CD4-positive, alpha-beta T cell treated with Interleukin-4 for 1 hour (primary cell): ENCODE measurements at regions not wholly inside any gene's neighbourhood (a gene's known extent, or its start where the extent isn't known, plus 50 kb on each side); places are given as distances from the start of the nearest gene placed in this dataset.
"Not testable (repeated sequence)": the region's sequence is repeated elsewhere in the genome, so short reads cannot be mapped to it uniquely, and the experiment has no call there.

Experiments used
- DNase-seq, 2 donors: peaks; one replicate each; pipeline ENCODE4 v3.0.0-alpha.2; 2020 to 2022

GRCh38 chr20:36082315-36082915 is 72.1 kb upstream of the EPB41L1 start:
- no peak for DNase-seq

DNA sequence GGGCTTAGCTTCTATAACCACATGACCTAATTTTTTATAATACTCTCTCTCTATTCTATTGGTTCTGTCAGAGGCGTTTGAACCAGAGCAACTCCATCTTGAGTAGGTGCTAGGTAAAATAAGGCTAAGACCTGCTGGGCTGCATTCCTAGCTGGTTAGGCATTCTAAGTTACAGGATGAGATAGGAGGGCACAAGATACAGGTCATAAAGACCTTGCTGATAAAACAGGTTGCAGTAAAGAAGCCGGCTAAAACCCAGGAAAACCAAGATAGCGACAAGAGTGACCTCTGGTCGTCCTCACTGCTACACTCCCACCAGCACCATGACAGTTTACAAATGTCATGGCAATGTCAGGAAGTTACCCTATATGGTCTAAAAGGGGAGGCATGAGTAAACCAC is 71.3 kb upstream of the EPB41L1 start:
- DNase-seq: not testable (repeated sequence)

DNA sequence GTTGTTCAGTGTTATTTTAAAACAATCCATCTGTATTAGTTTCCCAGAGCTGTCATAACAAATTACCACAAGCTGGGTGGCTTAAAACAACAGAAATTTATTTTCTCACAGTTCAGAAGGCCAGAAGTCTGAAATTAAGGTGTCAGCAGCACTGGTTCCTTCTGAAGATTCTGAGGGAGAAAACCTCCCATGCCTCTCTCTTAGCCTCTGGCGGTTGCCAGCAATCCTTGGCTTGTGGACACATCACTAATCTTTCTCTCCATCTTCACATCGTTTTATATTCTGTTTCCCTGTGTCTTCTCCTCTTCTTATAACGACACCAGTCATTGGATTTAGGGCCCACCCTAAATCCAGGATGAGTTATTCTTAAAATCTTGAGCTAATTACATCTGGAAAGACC is 70.2 kb upstream of the EPB41L1 start:
- DNase-seq: no peak

GRCh38 chr20:36084897-36085613 is 69.5 kb upstream of the EPB41L1 start:
- DNase-seq: no peak

- DNase-seq: peak in 1 of 2 donors; percentile 32
These were observed 68.8 kb upstream of the EPB41L1 start for GRCh38 chr20:36085686-36086267.

DNA sequence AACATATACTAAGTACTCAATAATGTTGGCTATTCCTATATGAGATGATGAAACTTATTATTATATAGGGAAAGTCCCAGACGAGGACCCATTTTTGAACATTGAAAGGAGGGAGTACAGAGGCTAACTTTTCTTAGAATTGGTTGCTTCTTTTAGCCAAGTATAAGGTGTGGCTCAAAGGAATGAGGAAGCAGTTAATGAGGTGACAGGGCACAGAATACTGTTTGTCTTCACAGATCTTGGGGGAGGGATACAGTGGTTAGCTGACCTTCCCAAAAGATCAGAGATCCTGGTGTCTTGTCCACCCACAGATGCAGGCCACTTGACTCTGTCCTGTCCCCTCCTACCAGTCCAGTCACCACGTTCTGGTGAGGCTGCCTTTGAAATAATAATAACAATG is 67.8 kb upstream of the EPB41L1 start:
- DNase-seq: no peak

- DNase-seq: no peak
These were observed 64.3 kb upstream of the EPB41L1 start for GRCh38 chr20:36090223-36090622.

GRCh38 chr20:36091561-36092397 is 62.8 kb upstream of the EPB41L1 start:
- DNase-seq: no peak

GRCh38 chr20:36092398-36093024 is 62.0 kb upstream of the EPB41L1 start:
- DNase-seq: no peak

- DNase-seq: peak; percentile 15 to 39
These were observed 61.3 kb upstream of the EPB41L1 start for GRCh38 chr20:36093025-36093803.

DNA sequence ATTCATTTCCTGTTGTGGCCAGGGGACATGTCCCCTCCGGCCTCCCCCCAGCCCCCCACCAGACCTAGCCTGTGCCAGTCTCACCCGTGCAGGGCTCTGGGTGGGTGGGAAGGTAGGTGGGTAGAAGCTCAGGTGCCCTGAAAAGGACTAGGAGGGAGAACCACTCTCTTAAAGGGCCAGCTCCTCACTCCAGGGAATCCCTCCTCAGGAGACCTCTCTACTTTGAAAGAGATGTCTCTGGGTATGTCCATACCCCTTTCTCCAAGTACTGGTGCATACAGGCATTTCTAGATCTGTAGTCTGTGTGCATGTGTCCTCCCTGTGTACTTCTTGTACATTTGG is 60.8 kb upstream of the EPB41L1 start:
- no peak for DNase-seq

DNA sequence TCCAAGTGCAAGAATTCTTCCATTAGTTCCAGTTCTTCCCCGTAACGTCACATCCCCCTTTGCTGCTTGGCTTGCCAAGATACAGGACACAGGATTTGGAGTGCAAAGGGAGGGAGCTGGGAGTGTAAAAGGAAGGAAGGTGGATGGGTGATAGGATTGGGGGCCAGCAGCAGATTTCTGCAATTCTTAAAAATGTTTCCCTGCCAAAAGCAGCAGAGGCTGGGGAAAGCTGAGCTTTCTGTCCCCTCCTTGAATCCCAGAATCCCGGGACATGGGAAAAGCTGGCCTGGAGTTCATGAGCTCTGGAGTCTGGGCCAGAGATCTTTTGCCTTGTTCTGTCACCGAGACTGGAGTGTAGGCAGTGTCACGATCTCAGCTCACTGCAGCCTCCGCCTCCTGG is 60.0 kb upstream of the EPB41L1 start:
- no peak for DNase-seq

GRCh38 chr20:36096435-36096834 is 58.1 kb upstream of the EPB41L1 start:
- DNase-seq: no peak

GRCh38 chr20:36097337-36098151 is 57.0 kb upstream of the EPB41L1 start:
- DNase-seq: no peak

- DNase-seq: peak in 1 of 2 donors; percentile 44
These were observed 56.2 kb upstream of the EPB41L1 start for GRCh38 chr20:36098364-36098763.

- no peak for DNase-seq
These were observed 55.4 kb upstream of the EPB41L1 start for GRCh38 chr20:36099106-36099505.

DNA sequence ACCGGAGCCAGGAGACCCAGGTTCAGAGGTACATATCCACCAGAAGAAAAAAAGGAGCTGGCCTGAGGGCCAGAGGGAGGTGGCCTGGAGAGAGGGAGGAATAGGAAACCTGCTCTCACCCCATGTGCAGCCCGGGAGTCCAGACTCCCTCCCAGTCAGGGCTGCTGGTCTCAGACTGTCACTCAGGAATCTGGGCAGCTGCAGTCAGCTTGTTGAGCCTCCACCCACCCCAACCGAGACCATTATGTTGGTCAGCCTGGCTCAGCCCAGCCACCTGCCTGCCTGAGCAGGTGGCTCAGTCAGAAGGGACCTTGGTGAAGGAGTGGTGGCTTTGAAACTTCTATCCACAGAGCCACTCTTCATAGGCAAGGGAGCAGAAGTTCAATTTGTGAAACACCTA is 53.3 kb upstream of the EPB41L1 start:
- no peak for DNase-seq

DNA sequence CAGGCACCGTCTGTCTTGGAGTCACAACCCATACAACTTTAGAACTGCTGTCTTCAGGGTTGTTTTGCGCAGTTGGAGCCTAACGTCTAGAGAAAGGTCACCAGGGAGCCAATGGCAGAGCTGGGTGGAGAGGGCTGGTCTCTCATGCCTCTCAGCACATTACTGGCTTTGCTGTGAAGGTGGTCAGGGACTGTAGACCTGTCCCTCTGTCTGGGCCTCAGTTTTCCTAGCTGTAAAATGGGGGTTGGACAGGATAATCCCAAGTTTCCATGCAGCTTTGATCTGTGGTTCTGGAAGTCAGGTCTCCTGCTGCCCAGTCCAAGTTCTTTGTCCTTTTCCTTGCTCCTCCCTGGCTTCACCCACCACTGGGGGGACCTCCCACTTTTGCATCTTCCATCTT is 52.2 kb upstream of the EPB41L1 start:
- DNase-seq: no peak

GRCh38 chr20:36102809-36103596 is 51.5 kb upstream of the EPB41L1 start:
- DNase-seq: no peak

GRCh38 chr20:36104244-36104643 is 50.3 kb upstream of the EPB41L1 start:
- no peak for DNase-seq
